Neural cell (in vitro differentiated cells): ENCODE measurements at regions not wholly inside any gene's neighbourhood (a gene's known extent, or its start where the extent isn't known, plus 50 kb on each side); places are given as distances from the start of the nearest gene placed in this dataset.

Experiments used
- H2AFZ ChIP-seq: fragments of 200-600, 300-800 bp; sonication (generic), shearing (Covaris generic); 2 replicates; pipeline ENCODE4 v1.6.0; 2014; ENCODE audit warnings: low read depth, mild to moderate bottlenecking, antibody characterized with exemption, low read length, moderate library complexity
- H3F3A ChIP-seq: fragments of 200-600 bp; shearing (Covaris generic); 2 replicates; pipeline ENCODE4 v1.6.1; 2016; ENCODE audit warnings: mild to moderate bottlenecking, moderate library complexity, mixed read lengths, antibody characterized with exemption, low read length; ENCODE audit not compliant: insufficient read depth, poor library complexity, severe bottlenecking
- H3K27ac ChIP-seq: fragments of 200-600, 300-800 bp; sonication (generic), shearing (Covaris generic); 2 replicates; pipeline ENCODE4 v1.5.1; 2014; ENCODE audit warnings: mild to moderate bottlenecking, low read length, moderate library complexity
- H3K27me3 ChIP-seq: fragments of 300-800, 200-600 bp; sonication (generic), shearing (Covaris generic); 2 replicates; pipeline ENCODE4 v1.6.0; 2014; ENCODE audit warnings: mild to moderate bottlenecking, low read depth, low read length, moderate library complexity; ENCODE audit not compliant: insufficient read depth
- H3K36me3 ChIP-seq: fragments of 300-800, 200-600 bp; sonication (generic), shearing (Covaris generic); 2 replicates; pipeline ENCODE4 v1.5.1; 2014; ENCODE audit warnings: mild to moderate bottlenecking, antibody characterized with exemption, low read length, moderate library complexity; ENCODE audit not compliant: insufficient read depth
- H3K4me2 ChIP-seq: fragments of 300-800, 200-600 bp; sonication (generic), shearing (Covaris generic); 2 replicates; pipeline ENCODE4 v1.6.0; 2014; ENCODE audit warnings: mild to moderate bottlenecking, low read length
- H3K4me3 ChIP-seq: fragments of 300-800, 200-600 bp; sonication (generic), shearing (Covaris generic); 2 replicates; pipeline ENCODE4 v1.5.1; 2014; ENCODE audit warnings: mild to moderate bottlenecking, low read length, moderate library complexity
- H3K79me2 ChIP-seq: fragments of 200-600 bp; shearing (Covaris generic); replicated peaks from 2 replicates; pipeline ENCODE4 v1.6.0; 2014; ENCODE audit warnings: mild to moderate bottlenecking, low read length, moderate library complexity; ENCODE audit not compliant: insufficient read depth
- H3K9ac ChIP-seq: fragments of 300-800, 200-600 bp; sonication (generic), shearing (Covaris generic); 2 replicates; pipeline ENCODE4 v1.6.1; 2016; ENCODE audit warnings: mild to moderate bottlenecking, low read length, mixed read lengths
- H3K9me2 ChIP-seq: fragments of 200-600 bp; shearing (Covaris generic); 2 replicates; pipeline ENCODE4 v1.6.1; 2016; ENCODE audit warnings: mild to moderate bottlenecking, low read length, mixed read lengths; ENCODE audit not compliant: insufficient read depth
- H3K9me3 ChIP-seq: fragments of 200-600, 300-800 bp; sonication (generic), shearing (Covaris generic); 2 replicates; pipeline ENCODE4 v1.6.1; 2016; ENCODE audit warnings: mild to moderate bottlenecking, mixed run types, low read length, moderate library complexity, mixed read lengths
- H4K20me1 ChIP-seq: fragments of 200-600 bp; shearing (Covaris generic); 2 replicates; pipeline ENCODE4 v1.6.1; 2016; ENCODE audit warnings: mild to moderate bottlenecking, mixed run types; ENCODE audit not compliant: insufficient read depth
- CTCF ChIP-seq: fragments of 450-650 bp; IDR thresholded peaks from 2 replicates; pipeline ENCODE4 v1.5.1; 2014; ENCODE audit warnings: antibody characterized with exemption, mild to moderate bottlenecking, moderate library complexity; ENCODE audit not compliant: poor library complexity, severe bottlenecking
- EP300 ChIP-seq: fragments of 450-650 bp; conservative IDR thresholded peaks from 2 replicates; pipeline ENCODE4 v1.6.1; 2014; ENCODE audit warnings: antibody characterized with exemption, mild to moderate bottlenecking, moderate library complexity; ENCODE audit not compliant: poor library complexity, severe bottlenecking
- EZH2 ChIP-seq: fragments of 200-600, 300-800 bp; shearing (Covaris generic), sonication (generic); IDR thresholded peaks from 2 replicates; pipeline ENCODE4 v1.6.1; 2014; ENCODE audit warnings: antibody characterized with exemption, low read length, borderline replicate concordance, mild to moderate bottlenecking; ENCODE audit not compliant: insufficient read depth, poor library complexity, severe bottlenecking
- MXI1 ChIP-seq: fragments of 450-650 bp; conservative IDR thresholded peaks from 2 replicates; pipeline ENCODE4 v1.6.1; 2014; ENCODE audit warnings: antibody characterized with exemption, mild to moderate bottlenecking; ENCODE audit not compliant: poor library complexity, severe bottlenecking
- POLR2AphosphoS5 ChIP-seq: IDR thresholded peaks from 2 replicates; pipeline ENCODE4 v1.6.1; 2012
- RAD21 ChIP-seq: fragments of 450-650 bp; conservative IDR thresholded peaks from 2 replicates; pipeline ENCODE4 v1.6.1; 2014; ENCODE audit warnings: antibody characterized with exemption, mild to moderate bottlenecking, moderate library complexity
- SMC3 ChIP-seq: fragments of 450-650 bp; conservative IDR thresholded peaks from 2 replicates; pipeline ENCODE4 v1.6.1; 2014; ENCODE audit warnings: antibody characterized with exemption, mild to moderate bottlenecking, moderate library complexity; ENCODE audit not compliant: poor library complexity
- TAF1 ChIP-seq: IDR thresholded peaks from 2 replicates; pipeline ENCODE4 v1.6.1; 2012; ENCODE audit warnings: low read depth
- TF ChIP-seq, protein P1 (sequence below): IDR thresholded peaks from 2 replicates; pipeline ENCODE4 v1.6.1; 2012; ENCODE audit warnings: borderline replicate concordance

- no peaks in the 10 kb centered on the region for H3K27me3 ChIP-seq
- H3F3A ChIP-seq, result no peaks in the 10 kb centered on the region
- H3K9me2 ChIP-seq, result no peaks in the 10 kb centered on the region
- no peaks in the 10 kb centered on the region for H3K79me2 ChIP-seq
- H3K36me3 ChIP-seq, result no peaks in the 10 kb centered on the region
- H3K9ac ChIP-seq, result no peak overlapping the region
- no peak overlapping the region for H2AFZ ChIP-seq
- H3K9me3 ChIP-seq, result no peaks in the 10 kb centered on the region
- no peak overlapping the region for H3K27ac ChIP-seq
- H3K4me2 ChIP-seq, result no peak overlapping the region
- H3K4me3 ChIP-seq, result no peak overlapping the region
- H4K20me1 ChIP-seq, result no peaks in the 10 kb centered on the region
- TF ChIP-seq MXI1 (no peak), EZH2 (no peak), CTCF (no peak), SMC3 (no peak), TAF1 (no peak), RAD21 (no peak), EP300 (no peak), POLR2AphosphoS5 (no peak)
- TF ChIP-seq, protein P1, sequence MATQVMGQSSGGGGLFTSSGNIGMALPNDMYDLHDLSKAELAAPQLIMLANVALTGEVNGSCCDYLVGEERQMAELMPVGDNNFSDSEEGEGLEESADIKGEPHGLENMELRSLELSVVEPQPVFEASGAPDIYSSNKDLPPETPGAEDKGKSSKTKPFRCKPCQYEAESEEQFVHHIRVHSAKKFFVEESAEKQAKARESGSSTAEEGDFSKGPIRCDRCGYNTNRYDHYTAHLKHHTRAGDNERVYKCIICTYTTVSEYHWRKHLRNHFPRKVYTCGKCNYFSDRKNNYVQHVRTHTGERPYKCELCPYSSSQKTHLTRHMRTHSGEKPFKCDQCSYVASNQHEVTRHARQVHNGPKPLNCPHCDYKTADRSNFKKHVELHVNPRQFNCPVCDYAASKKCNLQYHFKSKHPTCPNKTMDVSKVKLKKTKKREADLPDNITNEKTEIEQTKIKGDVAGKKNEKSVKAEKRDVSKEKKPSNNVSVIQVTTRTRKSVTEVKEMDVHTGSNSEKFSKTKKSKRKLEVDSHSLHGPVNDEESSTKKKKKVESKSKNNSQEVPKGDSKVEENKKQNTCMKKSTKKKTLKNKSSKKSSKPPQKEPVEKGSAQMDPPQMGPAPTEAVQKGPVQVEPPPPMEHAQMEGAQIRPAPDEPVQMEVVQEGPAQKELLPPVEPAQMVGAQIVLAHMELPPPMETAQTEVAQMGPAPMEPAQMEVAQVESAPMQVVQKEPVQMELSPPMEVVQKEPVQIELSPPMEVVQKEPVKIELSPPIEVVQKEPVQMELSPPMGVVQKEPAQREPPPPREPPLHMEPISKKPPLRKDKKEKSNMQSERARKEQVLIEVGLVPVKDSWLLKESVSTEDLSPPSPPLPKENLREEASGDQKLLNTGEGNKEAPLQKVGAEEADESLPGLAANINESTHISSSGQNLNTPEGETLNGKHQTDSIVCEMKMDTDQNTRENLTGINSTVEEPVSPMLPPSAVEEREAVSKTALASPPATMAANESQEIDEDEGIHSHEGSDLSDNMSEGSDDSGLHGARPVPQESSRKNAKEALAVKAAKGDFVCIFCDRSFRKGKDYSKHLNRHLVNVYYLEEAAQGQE, result no peak
These were observed 71.6 kb upstream of the CMKLR1 start for GRCh38 chr12:108410689-108411088.

- Histone ChIP-seq H3K27ac (no peak overlapping the region), H3K36me3 (no peaks in the 10 kb centered on the region), H2AFZ (no peak overlapping the region), H4K20me1 (no peaks in the 10 kb centered on the region), H3K9ac (no peak overlapping the region), H3K4me3 (no peak overlapping the region), H3K79me2 (no peaks in the 10 kb centered on the region), H3K4me2 (no peak overlapping the region), H3K9me2 (no peaks in the 10 kb centered on the region), H3F3A (no peaks in the 10 kb centered on the region), H3K27me3 (no peaks in the 10 kb centered on the region), H3K9me3 (no peaks in the 10 kb centered on the region)
- TF ChIP-seq EZH2, result no peak
- no peak for TF ChIP-seq CTCF
These were observed 70.4 kb upstream of the CMKLR1 start for GRCh38 chr12:108409481-108409880.
